ENCODE measurements at regions not wholly inside any gene's neighbourhood (a gene's known extent, or its start where the extent isn't known, plus 50 kb on each side); places are given as distances from the start of the nearest gene placed in this dataset.

GRCh38 chr12:85664429-85664828, 171.8 kb downstream of the RASSF9 start:
- Histone ChIP-seq H4K20me1 (ENCODE audit: insufficient read depth, low read length) (no peaks in the 10 kb centered on the region), H3K9ac (ENCODE audit: low read length) (no peak overlapping the region), H3F3A (ENCODE audit: insufficient read depth, low read length) (no peaks in the 10 kb centered on the region), H2AFZ (ENCODE audit: low read length) (no peak overlapping the region), H3K4me3 (ENCODE audit: low read depth, low read length, poor library complexity, severe bottlenecking) (no peak overlapping the region), H3K36me3 (ENCODE audit: insufficient read depth, low read length) (no peaks in the 10 kb centered on the region), H3K4me1 (ENCODE audit: insufficient read depth, low read length, severe bottlenecking) (no peaks in the 10 kb centered on the region), H3K4me2 (ENCODE audit: low read length) (no peak overlapping the region), H3K9me3 (ENCODE audit: low read length) (no peaks in the 10 kb centered on the region), H3K27ac (ENCODE audit: low read depth, low read length, poor library complexity, severe bottlenecking) (no peak overlapping the region), H3K9me2 (ENCODE audit: low read depth, low read length) (no peaks in the 10 kb centered on the region), H3K27me3 (ENCODE audit: insufficient read depth, low read length) (no peaks in the 10 kb centered on the region), H3K79me2 (ENCODE audit: insufficient read depth, low read length) (no peaks in the 10 kb centered on the region)
- TF ChIP-seq EZH2 (IDR thresholded peaks at IDR 0.05; ENCODE audit: borderline replicate concordance, low read length) (no peak), CTCF (IDR thresholded peaks at IDR 0.05; ENCODE audit: low read length) (no peak)

- H3K36me3 ChIP-seq (ENCODE audit: insufficient read depth, low read length) = no peaks in the 10 kb centered on the region
- no peaks in the 10 kb centered on the region for H3K4me1 ChIP-seq (ENCODE audit: insufficient read depth, low read length, severe bottlenecking)
- no peaks in the 10 kb centered on the region for H3F3A ChIP-seq (ENCODE audit: insufficient read depth, low read length)
- no peaks in the 10 kb centered on the region for H3K27me3 ChIP-seq (ENCODE audit: insufficient read depth, low read length)
- H4K20me1 ChIP-seq (ENCODE audit: insufficient read depth, low read length) = no peaks in the 10 kb centered on the region
- H3K9me3 ChIP-seq (ENCODE audit: low read length) = no peaks in the 10 kb centered on the region
- no peaks in the 10 kb centered on the region for H3K9me2 ChIP-seq (ENCODE audit: low read depth, low read length)
- H3K9ac ChIP-seq (ENCODE audit: low read length) = no peak overlapping the region
- H2AFZ ChIP-seq (ENCODE audit: low read length) = no peak overlapping the region
- no peak overlapping the region for H3K4me2 ChIP-seq (ENCODE audit: low read length)
- no peak overlapping the region for H3K27ac ChIP-seq (ENCODE audit: low read depth, low read length, poor library complexity, severe bottlenecking)
- TF ChIP-seq CTCF (IDR thresholded peaks at IDR 0.05; ENCODE audit: low read length) = no peak
- no peak for TF ChIP-seq EZH2 (IDR thresholded peaks at IDR 0.05; ENCODE audit: borderline replicate concordance, low read length)
- H3K4me3 ChIP-seq (ENCODE audit: low read depth, low read length, poor library complexity, severe bottlenecking) = no peak overlapping the region
- no peaks in the 10 kb centered on the region for H3K79me2 ChIP-seq (ENCODE audit: insufficient read depth, low read length)
Observed at GRCh38 chr12:85669911-85670310, 166.3 kb downstream of the RASSF9 start.

GRCh38 chr12:85672436-85672835, 163.8 kb downstream of the RASSF9 start:
- Histone ChIP-seq H4K20me1 (ENCODE audit: insufficient read depth, low read length) (no peaks in the 10 kb centered on the region), H3K4me3 (ENCODE audit: low read depth, low read length, poor library complexity, severe bottlenecking) (no peak overlapping the region), H3K9me3 (ENCODE audit: low read length) (no peaks in the 10 kb centered on the region), H2AFZ (ENCODE audit: low read length) (no peak overlapping the region), H3K36me3 (ENCODE audit: insufficient read depth, low read length) (no peaks in the 10 kb centered on the region), H3K4me1 (ENCODE audit: insufficient read depth, low read length, severe bottlenecking) (no peaks in the 10 kb centered on the region), H3K9ac (ENCODE audit: low read length) (no peak overlapping the region), H3K9me2 (ENCODE audit: low read depth, low read length) (no peaks in the 10 kb centered on the region), H3K27ac (ENCODE audit: low read depth, low read length, poor library complexity, severe bottlenecking) (no peak overlapping the region), H3K4me2 (ENCODE audit: low read length) (no peak overlapping the region), H3K79me2 (ENCODE audit: insufficient read depth, low read length) (no peaks in the 10 kb centered on the region), H3K27me3 (ENCODE audit: insufficient read depth, low read length) (no peaks in the 10 kb centered on the region), H3F3A (ENCODE audit: insufficient read depth, low read length) (no peaks in the 10 kb centered on the region)
- TF ChIP-seq EZH2 (IDR thresholded peaks at IDR 0.05; ENCODE audit: borderline replicate concordance, low read length) (no peak), CTCF (IDR thresholded peaks at IDR 0.05; ENCODE audit: low read length) (no peak)
